ENCODE measurements at regions not wholly inside any gene's neighbourhood (a gene's known extent, or its start where the extent isn't known, plus 50 kb on each side); places are given as distances from the start of the nearest gene placed in this dataset.
A peak's percentile ranks its signal among the peaks of the same experiment; 100 is the strongest.
"Not testable (repeated sequence)": the region's sequence is repeated elsewhere in the genome, so short reads cannot be mapped to it uniquely, and the experiment has no call there.

GRCh38 chr1:61563611-61564010 lies 161.3 kb downstream of the TM2D1 start:
- DNase-seq (no peak), ATAC-seq (no peak)
- intact Hi-C loops (cut with DNase I): no loop called here
- H3K36me3 ChIP-seq (replicated peaks in 1 of 2; ENCODE audit: insufficient read depth in 1 of 2, low read depth in 2 of 2): no peaks in the 10 kb centered on the region
- no peak for TF ChIP-seq CTCF (IDR thresholded peaks at IDR 0.05)
- no peak for TF ChIP-seq POLR2A (IDR thresholded peaks at IDR 0.05)
- H3K4me3 ChIP-seq: no peak overlapping the region
- H3K27ac ChIP-seq: no peak overlapping the region
- H3K9me3 ChIP-seq: peaks cover 0 to 12% (median 0%) of the 10 kb centered on the region in 3 donors
- 70 to 74% methylated on average over 2 of the region's 2 CpGs for WGBS, 2 donors
- H3K4me1 ChIP-seq: no peaks in the 10 kb centered on the region
- H3K27me3 ChIP-seq: no peaks in the 10 kb centered on the region

- Histone ChIP-seq H3K4me3 (no peak overlapping the region), H3K27me3 (no peaks in the 10 kb centered on the region), H3K36me3 (replicated peaks in 1 of 2; ENCODE audit: insufficient read depth in 1 of 2, low read depth in 2 of 2) (no peaks in the 10 kb centered on the region), H3K9me3 (peaks cover 0 to 12% (median 0%) of the 10 kb centered on the region in 3 donors), H3K27ac (no peak overlapping the region), H3K4me1 (no peaks in the 10 kb centered on the region)
- intact Hi-C loops (cut with DNase I): no loop called here
- DNase-seq (no peak), ATAC-seq (no peak)
- TF ChIP-seq POLR2A (IDR thresholded peaks at IDR 0.05) (no peak), CTCF (IDR thresholded peaks at IDR 0.05) (no peak)
Observed at GRCh38 chr1:61561666-61562065, 163.3 kb downstream of the TM2D1 start.

- ATAC-seq (no peak), DNase-seq (no peak)
Observed at GRCh38 chr1:61560385-61560784, 164.6 kb downstream of the TM2D1 start.

GRCh38 chr1:61556631-61557030 lies 168.3 kb downstream of the TM2D1 start:
- H3K9me3 ChIP-seq: peaks cover 0 to 10% (median 0%) of the 10 kb centered on the region in 3 donors
- H3K36me3 ChIP-seq (replicated peaks in 1 of 2; ENCODE audit: insufficient read depth in 1 of 2, low read depth in 2 of 2): no peaks in the 10 kb centered on the region
- H3K4me1 ChIP-seq: no peaks in the 10 kb centered on the region
- 85 to 86% methylated on average over 3 of the region's 3 CpGs for WGBS, 2 donors
- no peaks in the 10 kb centered on the region for H3K27me3 ChIP-seq
- intact Hi-C loops (cut with DNase I): no loop called here
- no peak for ATAC-seq
- DNase-seq: no peak
- no peak overlapping the region for H3K4me3 ChIP-seq
- TF ChIP-seq CTCF (IDR thresholded peaks at IDR 0.05) (no peak), POLR2A (IDR thresholded peaks at IDR 0.05) (no peak)
- H3K27ac ChIP-seq: no peak overlapping the region

More at GRCh38 chr1:61560385-61560784, 164.6 kb downstream of the TM2D1 start:
- peaks cover 0 to 10% (median 0%) of the 10 kb centered on the region in 3 donors for H3K9me3 ChIP-seq
- no peak overlapping the region for H3K27ac ChIP-seq
- H3K4me3 ChIP-seq: no peak overlapping the region
- no peaks in the 10 kb centered on the region for H3K27me3 ChIP-seq
- TF ChIP-seq CTCF (IDR thresholded peaks at IDR 0.05): no peak
- TF ChIP-seq POLR2A (IDR thresholded peaks at IDR 0.05): no peak
- no peaks in the 10 kb centered on the region for H3K36me3 ChIP-seq (replicated peaks in 1 of 2; ENCODE audit: insufficient read depth in 1 of 2, low read depth in 2 of 2)
- WGBS, 2 donors: 61 to 67% methylated on average over 2 of the region's 2 CpGs
- no peaks in the 10 kb centered on the region for H3K4me1 ChIP-seq
- intact Hi-C loops (cut with DNase I): no loop called here

- TF ChIP-seq CTCF (IDR thresholded peaks at IDR 0.05) (no peak), POLR2A (IDR thresholded peaks at IDR 0.05) (no peak)
- intact Hi-C loops (cut with DNase I): no loop called here
Observed at GRCh38 chr1:61552630-61553305, 172.2 kb downstream of the TM2D1 start.

GRCh38 chr1:61547302-61547701 lies 177.6 kb downstream of the TM2D1 start:
- H3K4me1 ChIP-seq; H3K9me3 ChIP-seq; H3K36me3 ChIP-seq (replicated peaks in 1 of 2; ENCODE audit: insufficient read depth in 1 of 2, low read depth in 2 of 2); H3K4me3 ChIP-seq; H3K27ac ChIP-seq; H3K27me3 ChIP-seq; intact Hi-C loops (cut with DNase I); ATAC-seq: not testable (repeated sequence)
- WGBS, 2 donors: 83 to 100% methylated on average over 1 to 2 of the region's 2 CpGs
- DNase-seq: peak in 1 of 4 donors; percentile 2

More at GRCh38 chr1:61552630-61553305, 172.2 kb downstream of the TM2D1 start:
- H3K4me3 ChIP-seq: no peak overlapping the region
- 78 to 79% methylated on average over 4 of the region's 4 CpGs for WGBS, 2 donors
- ATAC-seq: no peak
- no peaks in the 10 kb centered on the region for H3K4me1 ChIP-seq
- H3K27me3 ChIP-seq: no peaks in the 10 kb centered on the region
- H3K27ac ChIP-seq: no peak overlapping the region
- H3K9me3 ChIP-seq: peaks cover 0 to 10% (median 0%) of the 10 kb centered on the region in 3 donors
- DNase-seq: no peak
- H3K36me3 ChIP-seq (replicated peaks in 1 of 2; ENCODE audit: insufficient read depth in 1 of 2, low read depth in 2 of 2): no peaks in the 10 kb centered on the region

- H3K4me3 ChIP-seq; H3K27me3 ChIP-seq; ATAC-seq; H3K9me3 ChIP-seq; H3K4me1 ChIP-seq; intact Hi-C loops (cut with DNase I); DNase-seq; H3K36me3 ChIP-seq (replicated peaks in 1 of 2; ENCODE audit: insufficient read depth in 1 of 2, low read depth in 2 of 2); H3K27ac ChIP-seq: not testable (repeated sequence)
- WGBS, 2 donors: 42 to 57% methylated on average over 2 of the region's 2 CpGs
Observed at GRCh38 chr1:61544870-61545269, 180.1 kb downstream of the TM2D1 start.

Data from body of pancreas (tissue), 4 donors.